ENCODE measurements at regions not wholly inside any gene's neighbourhood (a gene's known extent, or its start where the extent isn't known, plus 50 kb on each side); places are given as distances from the start of the nearest gene placed in this dataset.

DNA sequence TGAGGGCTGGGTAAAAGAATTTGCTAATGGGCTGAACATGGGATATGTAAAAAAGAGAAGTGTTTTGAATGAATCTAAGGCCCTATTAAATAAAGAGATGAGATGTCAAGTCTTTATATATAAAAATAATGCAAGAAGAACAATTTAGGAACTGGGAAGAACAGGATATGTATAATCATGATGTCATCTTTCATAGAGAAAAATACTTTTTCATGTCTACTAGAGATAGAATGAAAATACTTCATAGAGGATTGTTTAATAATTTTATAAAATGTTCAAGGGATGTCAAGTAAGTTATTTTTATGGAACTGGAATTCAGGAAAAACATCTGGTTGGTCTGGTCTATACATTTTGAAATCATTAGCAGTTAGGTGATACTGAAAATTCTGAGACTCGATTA lies 799.0 kb upstream of the CTNND2 start:
- H3K4me3 ChIP-seq (replicated peaks; ENCODE audit: low read depth, low read length): no peak overlapping the region
- DNase-seq (ENCODE audit: extremely low read depth, low read depth): no peak
- TF ChIP-seq, protein P1, sequence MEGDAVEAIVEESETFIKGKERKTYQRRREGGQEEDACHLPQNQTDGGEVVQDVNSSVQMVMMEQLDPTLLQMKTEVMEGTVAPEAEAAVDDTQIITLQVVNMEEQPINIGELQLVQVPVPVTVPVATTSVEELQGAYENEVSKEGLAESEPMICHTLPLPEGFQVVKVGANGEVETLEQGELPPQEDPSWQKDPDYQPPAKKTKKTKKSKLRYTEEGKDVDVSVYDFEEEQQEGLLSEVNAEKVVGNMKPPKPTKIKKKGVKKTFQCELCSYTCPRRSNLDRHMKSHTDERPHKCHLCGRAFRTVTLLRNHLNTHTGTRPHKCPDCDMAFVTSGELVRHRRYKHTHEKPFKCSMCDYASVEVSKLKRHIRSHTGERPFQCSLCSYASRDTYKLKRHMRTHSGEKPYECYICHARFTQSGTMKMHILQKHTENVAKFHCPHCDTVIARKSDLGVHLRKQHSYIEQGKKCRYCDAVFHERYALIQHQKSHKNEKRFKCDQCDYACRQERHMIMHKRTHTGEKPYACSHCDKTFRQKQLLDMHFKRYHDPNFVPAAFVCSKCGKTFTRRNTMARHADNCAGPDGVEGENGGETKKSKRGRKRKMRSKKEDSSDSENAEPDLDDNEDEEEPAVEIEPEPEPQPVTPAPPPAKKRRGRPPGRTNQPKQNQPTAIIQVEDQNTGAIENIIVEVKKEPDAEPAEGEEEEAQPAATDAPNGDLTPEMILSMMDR (IDR thresholded peaks at IDR 0.05; ENCODE audit: low read depth, low read length, missing control alignments): no peak

DNA sequence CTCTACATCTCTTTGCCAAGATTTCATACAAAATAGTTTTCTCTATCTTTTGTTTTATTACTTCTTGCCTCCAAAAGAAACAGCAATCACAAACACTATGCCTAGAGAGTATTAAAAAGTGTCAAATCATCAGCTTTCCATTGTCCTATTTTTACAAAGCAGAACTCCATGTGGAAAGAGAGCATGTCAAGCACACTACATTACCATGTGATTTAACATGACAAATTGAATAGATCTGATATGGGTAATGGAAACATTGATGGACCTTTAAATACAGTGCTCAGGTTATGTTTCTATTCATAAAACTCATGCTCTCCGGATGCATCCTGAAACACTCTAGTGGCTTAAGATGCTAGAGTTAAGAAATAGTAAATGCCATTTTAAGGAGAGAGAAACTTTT lies 791.4 kb upstream of the CTNND2 start:
- no peak overlapping the region for H3K4me3 ChIP-seq (replicated peaks; ENCODE audit: low read depth, low read length)
- TF ChIP-seq, protein P1 (IDR thresholded peaks at IDR 0.05; ENCODE audit: low read depth, low read length, missing control alignments): no peak
- no peak for DNase-seq (ENCODE audit: extremely low read depth, low read depth)

DNA sequence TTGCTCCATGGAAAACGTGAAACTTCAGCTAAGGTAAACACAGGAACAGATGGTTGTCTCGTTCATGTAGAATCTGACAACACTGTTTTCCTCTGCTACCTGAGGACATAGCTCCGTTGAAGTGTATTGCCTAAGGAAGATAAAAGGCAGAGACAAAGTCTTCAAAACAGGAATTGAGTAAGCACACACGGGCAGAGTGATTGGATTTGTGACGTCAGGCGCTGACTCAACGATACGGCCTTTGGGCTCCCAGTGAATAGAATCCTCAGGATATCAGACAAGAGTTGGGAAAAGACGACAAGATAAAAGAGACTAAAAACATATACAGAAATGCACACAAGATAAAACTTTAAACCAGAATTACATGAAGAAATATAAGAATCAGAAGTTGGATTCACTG lies 787.1 kb upstream of the CTNND2 start:
- no peak overlapping the region for H3K4me3 ChIP-seq (replicated peaks; ENCODE audit: low read depth, low read length)
- no peak for DNase-seq (ENCODE audit: extremely low read depth, low read depth)
- TF ChIP-seq, protein P1 (IDR thresholded peaks at IDR 0.05; ENCODE audit: low read depth, low read length, missing control alignments): no peak

DNA sequence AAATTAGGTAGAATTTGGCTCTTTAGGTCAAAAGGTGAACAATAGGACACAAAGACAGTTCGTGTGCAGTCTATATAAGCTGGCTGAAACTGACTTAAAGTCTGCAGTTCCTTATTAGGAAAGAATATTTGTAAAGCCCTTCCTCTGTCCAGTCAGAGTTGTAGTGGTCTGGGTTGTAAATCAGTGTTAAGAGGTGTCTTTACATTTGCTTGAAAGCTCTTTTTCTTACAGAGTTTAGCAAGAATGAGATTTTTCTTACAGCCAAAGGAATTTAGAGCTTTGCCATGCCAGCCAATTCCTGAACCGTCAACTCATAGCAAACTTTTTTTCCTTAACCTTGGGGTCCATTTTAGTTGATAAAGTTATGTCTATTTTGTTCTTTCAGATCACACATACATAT lies 786.1 kb upstream of the CTNND2 start:
- DNase-seq (ENCODE audit: extremely low read depth, low read depth): no peak
- TF ChIP-seq, protein P1 (IDR thresholded peaks at IDR 0.05; ENCODE audit: low read depth, low read length, missing control alignments): no peak
- H3K4me3 ChIP-seq (replicated peaks; ENCODE audit: low read depth, low read length): no peak overlapping the region

DNA sequence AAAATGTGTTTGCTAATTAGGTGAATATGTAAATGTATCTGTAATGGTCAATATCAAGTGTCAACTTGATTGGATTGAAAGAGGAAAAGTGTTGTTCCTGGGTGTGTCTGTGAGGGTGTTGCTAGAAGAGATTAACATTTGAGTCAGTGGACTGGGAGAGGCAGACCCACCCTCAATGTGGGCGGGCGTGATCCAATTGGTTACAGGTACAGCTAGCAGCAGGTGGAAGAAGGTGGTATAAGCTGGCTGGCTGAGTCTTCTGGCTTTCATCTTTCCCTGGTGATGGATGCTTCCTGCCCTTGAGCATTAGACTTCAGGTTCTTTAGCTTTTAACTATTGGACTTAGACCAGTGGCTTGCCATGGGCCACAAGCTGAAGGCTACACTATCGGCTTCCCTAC lies 779.0 kb upstream of the CTNND2 start:
- TF ChIP-seq, protein P1 (IDR thresholded peaks at IDR 0.05; ENCODE audit: low read depth, low read length, missing control alignments): no peak
- DNase-seq (ENCODE audit: extremely low read depth, low read depth): no peak
- H3K4me3 ChIP-seq (replicated peaks; ENCODE audit: low read depth, low read length): no peak overlapping the region

DNA sequence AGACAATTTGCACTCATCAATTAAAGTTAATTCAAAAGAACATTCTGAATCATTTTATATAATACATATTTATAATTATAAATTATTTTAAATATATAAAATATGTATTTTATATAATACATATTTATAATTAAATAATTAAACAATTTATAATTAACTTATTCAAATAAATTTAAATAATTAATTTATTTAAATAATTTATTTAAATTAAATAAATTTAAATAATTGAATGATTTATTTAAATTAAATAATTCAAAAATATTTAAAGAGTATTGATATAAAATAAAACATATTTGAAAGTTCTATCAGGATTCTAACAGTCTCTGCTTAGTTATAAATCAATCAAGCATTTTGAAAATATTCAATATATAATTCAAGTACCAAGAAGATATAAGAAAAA lies 775.5 kb upstream of the CTNND2 start:
- no peak for DNase-seq (ENCODE audit: extremely low read depth, low read depth)
- H3K4me3 ChIP-seq (replicated peaks; ENCODE audit: low read depth, low read length): no peak overlapping the region
- TF ChIP-seq, protein P1 (IDR thresholded peaks at IDR 0.05; ENCODE audit: low read depth, low read length, missing control alignments): no peak

DNA sequence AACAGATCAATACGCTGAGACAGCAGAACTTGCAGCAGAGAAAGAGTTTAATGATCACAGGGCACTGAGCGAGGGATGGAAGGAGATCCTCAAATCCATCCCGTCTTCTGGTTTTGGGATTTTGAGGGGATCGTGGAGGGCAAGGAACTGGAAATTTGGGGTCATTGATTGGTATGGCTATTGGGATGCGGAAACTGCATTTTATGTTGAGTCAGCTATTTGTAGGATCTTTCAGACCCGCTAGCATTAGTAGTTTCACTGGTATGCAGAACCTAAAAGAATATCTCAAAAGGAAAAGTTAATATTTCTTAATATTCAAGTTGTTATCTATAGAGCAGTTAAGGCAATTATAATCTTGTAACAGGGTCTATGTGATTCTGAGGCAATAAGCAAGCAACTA lies 771.7 kb upstream of the CTNND2 start:
- TF ChIP-seq, protein P1 (IDR thresholded peaks at IDR 0.05; ENCODE audit: low read depth, low read length, missing control alignments): no peak
- DNase-seq (ENCODE audit: extremely low read depth, low read depth): no peak
- no peak overlapping the region for H3K4me3 ChIP-seq (replicated peaks; ENCODE audit: low read depth, low read length)
